HCT116 (cell line): ENCODE measurements at regions not wholly inside any gene's neighbourhood (a gene's known extent, or its start where the extent isn't known, plus 50 kb on each side); places are given as distances from the start of the nearest gene placed in this dataset.

ENCODE experiments used
- ATAC-seq: fragments of 200-7000 bp; cut with Tn5 transposase; 2 replicates; pipeline ENCODE4 v1.9.1; 2020; ENCODE audit warnings: mild to moderate bottlenecking, moderate library complexity
- BruUV-seq: library from RNA; stranded (reverse); fragments of 400-500 nt; replicated peaks from 2 replicates; lab custom pipeline; 2021; lab: Mats Ljungman, UMichigan
- CTCF ChIA-PET: fragments of 300-600 bp; sonication (Branson Sonifier 250); formaldehyde crosslinking; loops from one replicate; lab custom pipeline; 2021; ENCODE audit warnings: antibody characterized with exemption; lab: Charles Lee
- POLR2A ChIA-PET: fragments of 300-600, 350-600 bp; sonication (Branson Sonifier 250); formaldehyde crosslinking; loops from one replicate; lab custom pipeline; 2021; ENCODE audit warnings: antibody characterized with exemption; lab: Charles Lee
- RAD21 ChIA-PET, 2 experiments: fragments of 300-600 bp; sonication (Branson Sonifier 250); formaldehyde crosslinking; loops; one replicate each; lab custom pipeline; 2023; ENCODE audit warnings: low total read pairs in 2 of 2; ENCODE audit not compliant: uncharacterized antibody in 2 of 2, unreplicated experiment in 2 of 2, low non-redundant PET in 1 of 2; lab: Charles Lee
- DNase-seq: peaks from one replicate; pipeline ENCODE4 v3.0.0-alpha.2; 2010; ENCODE audit warnings: low read depth, low spot score
- H2AFZ ChIP-seq: fragments of 200-600 bp; shearing (Covaris generic), sonication (generic); 2 replicates; pipeline ENCODE4 v1.6.1; 2017; ENCODE audit warnings: low read depth, mixed run types, mixed read lengths, antibody characterized with exemption, low read length; ENCODE audit not compliant: poor library complexity, severe bottlenecking
- H3K27ac ChIP-seq: 2 replicates; pipeline ENCODE4 v1.5.1; 2012; ENCODE audit warnings: low read depth, low read length
- H3K27me3 ChIP-seq: fragments of 200-600 bp; sonication (generic); 2 replicates; pipeline ENCODE4 v1.6.1; 2016; ENCODE audit warnings: mixed run types, low read length, mixed read lengths; ENCODE audit not compliant: insufficient read depth
- H3K36me3 ChIP-seq, 2 experiments: fragments of 200-500 bp in 1 of 2; fragments of 200-600 bp in 1 of 2; sonication (Bioruptor generic) in 1 of 2; sonication (generic) in 1 of 2; 2 replicates each; pipeline versions ENCODE4 v1.5.1 to v1.6.1; 2014 to 2016; ENCODE audit warnings: low read length in 2 of 2, inconsistent platforms in 1 of 2, mixed read lengths in 1 of 2, mixed run types in 1 of 2; ENCODE audit not compliant: insufficient read depth in 2 of 2, control insufficient read depth in 1 of 2
- H3K4me1 ChIP-seq, 2 experiments: fragments of 200-600 bp in 1 of 2; sonication (generic) in 1 of 2; 2 replicates each; pipeline versions ENCODE4 v1.5.1 to v1.6.1; 2012 to 2017; ENCODE audit warnings: low read length in 2 of 2, inconsistent platforms in 1 of 2, mild to moderate bottlenecking in 1 of 2, mixed read lengths in 1 of 2, mixed run types in 1 of 2, moderate library complexity in 1 of 2; ENCODE audit not compliant: insufficient read depth in 2 of 2, control insufficient read depth in 1 of 2
- H3K4me2 ChIP-seq: fragments of 200-600 bp; sonication (generic); 2 replicates; pipeline ENCODE4 v1.6.1; 2017; ENCODE audit warnings: mixed run types, low read length, mixed read lengths
- H3K4me3 ChIP-seq, 2 experiments: fragments of 200-600 bp in 1 of 2; sonication (generic) in 1 of 2; replicated peaks in 1 of 2; 2 replicates each; pipeline ENCODE4 v1.5.1; 2011 to 2016; ENCODE audit warnings: low read length in 2 of 2, control low read depth in 1 of 2, low read depth in 1 of 2, mild to moderate bottlenecking in 1 of 2, mixed read lengths in 1 of 2, mixed run types in 1 of 2
- H3K79me2 ChIP-seq: fragments of 200-600 bp; sonication (generic); 2 replicates; pipeline ENCODE4 v1.6.1; 2017; ENCODE audit warnings: mild to moderate bottlenecking, mixed run types, low read length, moderate library complexity, mixed read lengths; ENCODE audit not compliant: insufficient read depth
- H3K9ac ChIP-seq: fragments of 200-600 bp; sonication (generic); 2 replicates; pipeline ENCODE4 v1.6.1; 2016; ENCODE audit warnings: low read length, mixed read lengths
- H3K9me2 ChIP-seq: fragments of 200-600 bp; sonication (generic), shearing (Covaris generic); 2 replicates; pipeline ENCODE4 v1.6.1; 2017; ENCODE audit warnings: mixed run types, mild to moderate bottlenecking, moderate library complexity; ENCODE audit not compliant: insufficient read depth
- H3K9me3 ChIP-seq, 2 experiments: fragments of 200-500 bp in 1 of 2; fragments of 200-600 bp in 1 of 2; sonication (Bioruptor generic) in 1 of 2; sonication (generic) in 1 of 2; 2 replicates each; pipeline ENCODE4 v1.6.1; 2014 to 2017; ENCODE audit warnings: low read length in 2 of 2, mixed read lengths in 2 of 2, inconsistent platforms in 1 of 2, low read depth in 1 of 2, mild to moderate bottlenecking in 1 of 2, mixed run types in 1 of 2, moderate library complexity in 1 of 2; ENCODE audit not compliant: control insufficient read depth in 1 of 2, insufficient read depth in 1 of 2
- H4K20me1 ChIP-seq: fragments of 200-600 bp; sonication (generic), shearing (Covaris generic); 2 replicates; pipeline ENCODE4 v1.6.1; 2017; ENCODE audit warnings: mixed run types, mild to moderate bottlenecking, moderate library complexity; ENCODE audit not compliant: insufficient read depth
- CEBPB ChIP-seq: IDR thresholded peaks from 2 replicates; pipeline ENCODE4 v1.6.1; 2012; ENCODE audit warnings: low read depth
- ELF1 ChIP-seq: IDR thresholded peaks from 2 replicates; pipeline ENCODE4 v1.6.1; 2012; ENCODE audit warnings: low read depth, borderline replicate concordance
- FOSL1 ChIP-seq: IDR thresholded peaks from 2 replicates; pipeline ENCODE4 v1.6.1; 2012; ENCODE audit warnings: low read depth
- JUND ChIP-seq: IDR thresholded peaks from 2 replicates; pipeline ENCODE4 v1.6.1; 2012
- POLR2A ChIP-seq: IDR thresholded peaks from 2 replicates; pipeline ENCODE4 v1.7.0; 2011; ENCODE audit warnings: borderline replicate concordance; ENCODE audit not compliant: insufficient read depth, insufficient read length; ENCODE audit errors: extremely low read depth
- POLR2AphosphoS5 ChIP-seq: IDR thresholded peaks from 2 replicates; pipeline ENCODE4 v1.6.1; 2011; ENCODE audit warnings: mild to moderate bottlenecking, low read depth, low read length, moderate library complexity
- RAD21 ChIP-seq: IDR thresholded peaks from 2 replicates; pipeline ENCODE4 v1.6.1; 2012; ENCODE audit warnings: low read depth, mild to moderate bottlenecking
- SRF ChIP-seq: IDR thresholded peaks from 2 replicates; pipeline ENCODE4 v1.6.1; 2012; ENCODE audit warnings: low read depth
- intact Hi-C: fragments of 100-400 bp; cut with micrococcal nuclease; formaldehyde crosslinking; loops from 2 replicates; pipeline ENCODE4 v1.10.0; 2022
- TF ChIP-seq, protein P1 (sequence below), 3 experiments: fragments of 200-600 bp in 1 of 3; sonication (generic) in 1 of 3; IDR thresholded peaks in 2 of 3; conservative IDR thresholded peaks in 1 of 3; 2 replicates each; pipeline ENCODE4 v1.5.1; 2012 to 2017; ENCODE audit warnings: low read depth in 2 of 3, low read length in 2 of 3, antibody characterized with exemption in 1 of 3, borderline replicate concordance in 1 of 3, control low read depth in 1 of 3, mild to moderate bottlenecking in 1 of 3, mixed read lengths in 1 of 3, mixed run types in 1 of 3, moderate library complexity in 1 of 3; ENCODE audit not compliant: insufficient read depth in 1 of 3
- TF ChIP-seq, protein P2 (sequence below): IDR thresholded peaks from 2 replicates; pipeline ENCODE4 v1.6.1; 2012; ENCODE audit warnings: low read depth

DNA sequence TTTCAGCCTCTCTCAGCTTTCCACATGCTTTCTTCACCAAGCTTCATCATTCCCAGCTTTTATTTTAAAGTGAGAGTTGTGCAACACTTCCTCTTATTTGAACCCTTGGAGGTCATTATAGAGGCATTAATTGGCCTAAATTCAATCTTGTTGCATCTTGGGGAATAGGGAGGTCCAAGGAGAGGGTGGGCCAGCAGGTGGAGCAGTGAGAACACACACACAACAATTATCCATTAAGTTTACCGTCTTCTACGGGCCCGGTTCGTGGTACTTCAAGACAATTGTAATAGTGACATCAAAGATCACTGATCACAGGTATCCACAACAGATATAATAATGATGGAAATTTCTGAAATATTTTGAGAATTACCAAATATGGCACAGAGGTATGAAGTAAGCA lies 457.2 kb upstream of the SMIM21 start:
- ATAC-seq (no peak), DNase-seq (no peak)
- Histone ChIP-seq H3K9me3 (no peaks in the 10 kb centered on the region), H3K4me2 (no peak overlapping the region), H4K20me1 (no peaks in the 10 kb centered on the region), H3K79me2 (no peaks in the 10 kb centered on the region), H3K9ac (no peak overlapping the region), H3K27me3 (no peaks in the 10 kb centered on the region), H3K27ac (no peak overlapping the region), H2AFZ (no peak overlapping the region), H3K4me1 (no peaks in the 10 kb centered on the region), H3K9me2 (no peaks in the 10 kb centered on the region), H3K36me3 (no peaks in the 10 kb centered on the region), H3K4me3 (no peak overlapping the region)
- TF ChIP-seq RAD21: 0 out of 2 replicates have a peak, but pooled peaks have one; percentile 13
- TF ChIP-seq CEBPB: no peak
- TF ChIP-seq SRF: no peak
- TF ChIP-seq POLR2AphosphoS5: no peak
- no peak for TF ChIP-seq ELF1
- TF ChIP-seq POLR2A: no peak
- no peak for TF ChIP-seq JUND
- TF ChIP-seq, protein P1, sequence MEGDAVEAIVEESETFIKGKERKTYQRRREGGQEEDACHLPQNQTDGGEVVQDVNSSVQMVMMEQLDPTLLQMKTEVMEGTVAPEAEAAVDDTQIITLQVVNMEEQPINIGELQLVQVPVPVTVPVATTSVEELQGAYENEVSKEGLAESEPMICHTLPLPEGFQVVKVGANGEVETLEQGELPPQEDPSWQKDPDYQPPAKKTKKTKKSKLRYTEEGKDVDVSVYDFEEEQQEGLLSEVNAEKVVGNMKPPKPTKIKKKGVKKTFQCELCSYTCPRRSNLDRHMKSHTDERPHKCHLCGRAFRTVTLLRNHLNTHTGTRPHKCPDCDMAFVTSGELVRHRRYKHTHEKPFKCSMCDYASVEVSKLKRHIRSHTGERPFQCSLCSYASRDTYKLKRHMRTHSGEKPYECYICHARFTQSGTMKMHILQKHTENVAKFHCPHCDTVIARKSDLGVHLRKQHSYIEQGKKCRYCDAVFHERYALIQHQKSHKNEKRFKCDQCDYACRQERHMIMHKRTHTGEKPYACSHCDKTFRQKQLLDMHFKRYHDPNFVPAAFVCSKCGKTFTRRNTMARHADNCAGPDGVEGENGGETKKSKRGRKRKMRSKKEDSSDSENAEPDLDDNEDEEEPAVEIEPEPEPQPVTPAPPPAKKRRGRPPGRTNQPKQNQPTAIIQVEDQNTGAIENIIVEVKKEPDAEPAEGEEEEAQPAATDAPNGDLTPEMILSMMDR (IDR thresholded peaks at IDR 0.05 in 2 of 3, conservative IDR thresholded peaks at IDR 0.05 in 1 of 3; ENCODE audit: borderline replicate concordance in 1 of 3, insufficient read depth in 1 of 3, low read depth in 2 of 3, low read length in 2 of 3): peak in 2 of 3 experiments; percentile 5 to 34; a peak in 1 of 6 replicates
- TF ChIP-seq, protein P2, sequence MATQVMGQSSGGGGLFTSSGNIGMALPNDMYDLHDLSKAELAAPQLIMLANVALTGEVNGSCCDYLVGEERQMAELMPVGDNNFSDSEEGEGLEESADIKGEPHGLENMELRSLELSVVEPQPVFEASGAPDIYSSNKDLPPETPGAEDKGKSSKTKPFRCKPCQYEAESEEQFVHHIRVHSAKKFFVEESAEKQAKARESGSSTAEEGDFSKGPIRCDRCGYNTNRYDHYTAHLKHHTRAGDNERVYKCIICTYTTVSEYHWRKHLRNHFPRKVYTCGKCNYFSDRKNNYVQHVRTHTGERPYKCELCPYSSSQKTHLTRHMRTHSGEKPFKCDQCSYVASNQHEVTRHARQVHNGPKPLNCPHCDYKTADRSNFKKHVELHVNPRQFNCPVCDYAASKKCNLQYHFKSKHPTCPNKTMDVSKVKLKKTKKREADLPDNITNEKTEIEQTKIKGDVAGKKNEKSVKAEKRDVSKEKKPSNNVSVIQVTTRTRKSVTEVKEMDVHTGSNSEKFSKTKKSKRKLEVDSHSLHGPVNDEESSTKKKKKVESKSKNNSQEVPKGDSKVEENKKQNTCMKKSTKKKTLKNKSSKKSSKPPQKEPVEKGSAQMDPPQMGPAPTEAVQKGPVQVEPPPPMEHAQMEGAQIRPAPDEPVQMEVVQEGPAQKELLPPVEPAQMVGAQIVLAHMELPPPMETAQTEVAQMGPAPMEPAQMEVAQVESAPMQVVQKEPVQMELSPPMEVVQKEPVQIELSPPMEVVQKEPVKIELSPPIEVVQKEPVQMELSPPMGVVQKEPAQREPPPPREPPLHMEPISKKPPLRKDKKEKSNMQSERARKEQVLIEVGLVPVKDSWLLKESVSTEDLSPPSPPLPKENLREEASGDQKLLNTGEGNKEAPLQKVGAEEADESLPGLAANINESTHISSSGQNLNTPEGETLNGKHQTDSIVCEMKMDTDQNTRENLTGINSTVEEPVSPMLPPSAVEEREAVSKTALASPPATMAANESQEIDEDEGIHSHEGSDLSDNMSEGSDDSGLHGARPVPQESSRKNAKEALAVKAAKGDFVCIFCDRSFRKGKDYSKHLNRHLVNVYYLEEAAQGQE: no peak
- TF ChIP-seq FOSL1: no peak
- ChIA-PET CTCF (no interaction called here), POLR2A (no interaction called here), RAD21 (no interaction called here)
- BruUV-seq: no TSS peak
- intact Hi-C loops: no loop called here
